GM19043 (cell line): ENCODE measurements at regions not wholly inside any gene's neighbourhood (a gene's known extent, or its start where the extent isn't known, plus 50 kb on each side); places are given as distances from the start of the nearest gene placed in this dataset.

Source experiments
- ATAC-seq: cut with Tn5 transposase; IDR thresholded peaks from one replicate; pipeline ENCODE4 v1.9.1; 2021; ENCODE audit warnings: low read depth; ENCODE audit not compliant: unreplicated experiment

- no peak for ATAC-seq
Observed at GRCh38 chr3:178458313-178459037, 77.8 kb upstream of the KCNMB2 start.

- no peak for ATAC-seq
Observed at GRCh38 chr3:178459038-178459410, 77.2 kb upstream of the KCNMB2 start.

GRCh38 chr3:178465260-178466180 is 70.7 kb upstream of the KCNMB2 start:
- no peak for ATAC-seq

GRCh38 chr3:178472941-178473340 is 63.3 kb upstream of the KCNMB2 start:
- ATAC-seq: no peak

GRCh38 chr3:178474526-178474925 is 61.7 kb upstream of the KCNMB2 start:
- no peak for ATAC-seq

GRCh38 chr3:178475062-178475461 is 61.2 kb upstream of the KCNMB2 start:
- no peak for ATAC-seq

- ATAC-seq: no peak
Observed at GRCh38 chr3:178476886-178477285, 59.4 kb upstream of the KCNMB2 start.

- ATAC-seq: no peak
Observed at GRCh38 chr3:178479446-178479845, 56.8 kb upstream of the KCNMB2 start.

GRCh38 chr3:178479860-178480259 is 56.4 kb upstream of the KCNMB2 start:
- ATAC-seq: no peak

- ATAC-seq: peak; percentile 24
Observed at GRCh38 chr3:178480274-178480673, 56.0 kb upstream of the KCNMB2 start.

- ATAC-seq: peak; percentile 94
Observed at GRCh38 chr3:178480795-178481194, 55.4 kb upstream of the KCNMB2 start.

GRCh38 chr3:178482981-178483380 is 53.3 kb upstream of the KCNMB2 start:
- ATAC-seq: no peak

- ATAC-seq: no peak
Observed at GRCh38 chr3:178483704-178484103, 52.5 kb upstream of the KCNMB2 start.

- no peak for ATAC-seq
Observed at GRCh38 chr3:178485756-178486155, 50.5 kb upstream of the KCNMB2 start.
